Fibroblast of villous mesenchyme (primary cell): ENCODE measurements at regions not wholly inside any gene's neighbourhood (a gene's known extent, or its start where the extent isn't known, plus 50 kb on each side); places are given as distances from the start of the nearest gene placed in this dataset.

ENCODE experiments used
- DNase-seq: peaks from one replicate; pipeline ENCODE4 v3.0.0-alpha.2; 2010; ENCODE audit warnings: low read depth
- H3K4me3 ChIP-seq: 2 replicates; pipeline ENCODE4 v1.5.1; 2011; ENCODE audit warnings: low read depth, mild to moderate bottlenecking, low read length
- CTCF ChIP-seq: IDR thresholded peaks from 2 replicates; pipeline ENCODE4 v1.5.1; 2012; ENCODE audit warnings: low read depth, mild to moderate bottlenecking, low read length; ENCODE audit not compliant: insufficient read depth

GRCh38 chr1:188665477-188665876 is 1812.2 kb downstream of the BRINP3 start:
- DNase-seq = no peak
- no peak for TF ChIP-seq CTCF
- no peak overlapping the region for H3K4me3 ChIP-seq

GRCh38 chr1:188668083-188668482 is 1809.6 kb downstream of the BRINP3 start:
- no peak for TF ChIP-seq CTCF
- no peak overlapping the region for H3K4me3 ChIP-seq
- DNase-seq = no peak

- TF ChIP-seq CTCF = no peak
- no peak for DNase-seq
- H3K4me3 ChIP-seq = no peak overlapping the region
These were observed 1807.8 kb downstream of the BRINP3 start for GRCh38 chr1:188669728-188670382.

GRCh38 chr1:188670837-188671236 is 1806.8 kb downstream of the BRINP3 start:
- no peak for DNase-seq
- H3K4me3 ChIP-seq = no peak overlapping the region
- no peak for TF ChIP-seq CTCF

- TF ChIP-seq CTCF = no peak
- H3K4me3 ChIP-seq = no peak overlapping the region
- DNase-seq = no peak
These were observed 1805.5 kb downstream of the BRINP3 start for GRCh38 chr1:188672153-188672552.

GRCh38 chr1:188689542-188689941 is 1788.1 kb downstream of the BRINP3 start:
- no peak for DNase-seq
- no peak for TF ChIP-seq CTCF
- no peak overlapping the region for H3K4me3 ChIP-seq

- DNase-seq = no peak
- TF ChIP-seq CTCF = no peak
- H3K4me3 ChIP-seq = no peak overlapping the region
These were observed 1777.5 kb downstream of the BRINP3 start for GRCh38 chr1:188700116-188700515.
